NCI-H187 (cell line): ENCODE measurements at regions not wholly inside any gene's neighbourhood (a gene's known extent, or its start where the extent isn't known, plus 50 kb on each side); places are given as distances from the start of the nearest gene placed in this dataset.

Experiments used
- DNase-seq, 2 experiments: peaks; one replicate each; lab custom pipeline; 2025; lab: John Stamatoyannopoulos, UW

DNA sequence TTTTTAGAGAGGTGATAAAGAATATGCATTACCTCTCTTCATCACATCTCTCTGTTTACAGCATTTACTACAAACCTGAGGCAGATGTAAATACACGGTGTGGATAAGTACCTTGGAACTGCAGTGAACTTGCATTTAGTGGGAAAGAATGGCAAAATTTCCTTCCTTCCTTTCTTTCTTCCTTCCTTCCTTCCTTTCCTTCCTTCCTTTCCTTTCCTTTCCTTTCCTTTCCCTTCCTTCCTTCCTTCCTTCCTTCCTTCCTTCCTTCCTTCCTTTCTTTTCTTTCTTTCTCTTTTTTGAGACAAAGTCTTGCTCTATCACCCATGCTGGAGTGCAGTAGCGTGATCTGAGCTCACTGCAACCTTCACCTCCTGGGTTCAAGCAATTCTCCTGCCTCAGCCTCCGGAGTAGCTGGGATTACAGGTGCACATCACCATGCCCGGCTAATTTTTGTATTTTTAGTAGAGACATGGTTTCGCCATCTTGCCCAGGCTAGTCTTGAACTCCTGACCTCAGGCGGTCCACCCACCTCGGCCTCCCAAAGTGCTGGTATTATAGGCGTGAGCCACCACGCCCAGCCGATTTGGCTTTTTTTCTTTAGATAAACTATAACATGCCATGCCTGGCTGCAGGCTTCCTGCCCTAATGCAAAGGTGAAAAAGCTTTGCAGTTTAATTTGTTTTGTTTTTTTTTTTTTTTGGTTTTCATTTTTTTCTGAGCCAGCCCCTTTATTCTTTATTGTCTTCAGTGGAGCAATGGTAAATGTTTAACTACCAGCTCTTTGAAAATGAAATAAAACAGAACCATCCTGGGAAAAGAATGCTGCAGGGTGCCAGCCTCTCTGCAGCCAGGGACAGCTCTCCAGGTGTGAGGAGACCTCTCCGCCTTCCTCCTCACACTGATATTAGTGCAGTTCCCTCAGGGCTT lies 64.2 kb upstream of the NEDD9 start:
- no peak for DNase-seq

DNA sequence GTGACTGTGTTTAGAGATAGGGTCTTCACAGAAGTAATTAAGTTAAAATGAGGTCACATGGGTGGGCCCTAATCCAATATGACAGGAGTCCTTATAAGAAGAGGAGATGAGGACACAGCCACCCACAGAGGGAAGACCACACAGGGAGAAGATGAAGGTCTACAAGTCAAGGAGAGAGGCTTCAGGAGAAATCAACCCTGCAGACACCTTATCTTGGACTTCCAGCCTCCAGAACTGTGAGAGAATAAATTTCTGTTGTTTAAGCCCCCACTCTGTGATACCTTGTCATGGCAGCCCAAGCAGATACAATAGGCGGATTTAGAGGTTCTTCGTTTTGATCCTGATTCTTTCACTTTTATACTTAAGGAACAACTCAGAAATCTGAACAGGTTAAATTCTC lies 63.5 kb upstream of the NEDD9 start:
- DNase-seq: no peak

DNA sequence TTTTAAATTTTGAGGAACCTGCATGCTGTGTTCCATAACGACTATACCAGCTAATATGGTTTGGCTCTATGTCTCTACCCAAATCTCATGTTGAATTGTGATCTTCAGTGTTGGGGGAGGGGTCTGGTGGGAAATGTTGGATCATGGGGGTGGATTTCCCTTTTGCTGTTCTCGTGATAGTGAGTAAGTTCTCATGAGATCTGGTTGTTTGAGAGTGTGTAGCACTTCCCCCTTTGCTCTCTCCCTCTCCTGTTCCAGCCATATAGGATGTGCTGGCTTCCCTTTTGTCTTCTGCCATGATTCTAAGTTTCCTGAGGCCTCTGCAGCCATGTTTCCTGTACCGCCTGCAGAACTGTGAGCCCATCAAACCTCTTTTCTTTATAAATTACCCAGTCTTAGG lies 61.8 kb upstream of the NEDD9 start:
- DNase-seq: no peak

DNA sequence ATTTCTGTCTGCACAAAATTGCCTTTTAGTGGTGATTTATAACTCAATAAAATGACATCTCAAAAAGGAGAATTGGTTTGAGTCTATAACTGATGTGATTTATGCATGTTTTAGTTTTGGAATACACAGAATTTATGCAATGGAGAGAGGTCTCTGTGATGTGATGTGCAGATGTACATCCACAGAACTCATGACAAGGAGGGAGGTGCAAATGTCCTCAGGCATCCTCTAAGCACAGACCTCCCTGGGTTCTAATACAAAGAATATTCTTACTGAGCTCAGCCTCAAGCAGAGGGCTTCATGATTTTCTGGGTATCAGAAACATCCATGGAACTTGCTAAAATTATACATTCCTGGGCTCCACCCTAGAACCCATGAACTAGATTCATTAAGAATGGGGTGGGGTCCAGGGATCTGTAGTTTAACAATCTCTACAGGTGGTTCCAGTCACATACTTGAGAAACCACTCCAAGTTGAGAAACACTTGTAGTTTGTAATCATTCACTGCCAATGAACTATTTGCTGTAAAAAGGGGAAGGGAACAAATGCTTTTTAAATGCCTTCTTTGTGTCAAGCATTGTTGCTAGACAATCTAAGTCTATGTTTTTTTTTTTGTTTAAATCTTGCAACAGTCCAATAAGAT lies 60.2 kb upstream of the NEDD9 start:
- no peak for DNase-seq

DNA sequence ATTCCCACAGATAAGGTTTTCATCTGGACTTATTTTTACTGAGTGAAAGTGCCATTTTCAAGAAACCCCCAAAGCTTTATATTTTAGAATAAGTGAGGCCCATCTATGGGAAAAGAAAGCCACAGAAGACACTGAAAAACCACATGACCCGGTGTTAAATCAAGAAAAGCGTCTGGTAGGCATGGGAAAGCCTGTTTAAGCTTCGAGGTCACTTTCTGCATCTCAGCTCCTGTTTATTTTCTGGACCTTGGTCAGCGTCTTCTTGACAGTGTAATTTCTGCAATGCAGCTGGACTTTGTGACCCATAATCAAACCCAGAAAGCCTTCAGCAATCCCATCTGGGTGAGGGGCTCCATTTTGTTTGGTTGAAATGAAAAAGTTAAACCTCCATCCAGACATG lies 59.6 kb upstream of the NEDD9 start:
- no peak for DNase-seq

DNA sequence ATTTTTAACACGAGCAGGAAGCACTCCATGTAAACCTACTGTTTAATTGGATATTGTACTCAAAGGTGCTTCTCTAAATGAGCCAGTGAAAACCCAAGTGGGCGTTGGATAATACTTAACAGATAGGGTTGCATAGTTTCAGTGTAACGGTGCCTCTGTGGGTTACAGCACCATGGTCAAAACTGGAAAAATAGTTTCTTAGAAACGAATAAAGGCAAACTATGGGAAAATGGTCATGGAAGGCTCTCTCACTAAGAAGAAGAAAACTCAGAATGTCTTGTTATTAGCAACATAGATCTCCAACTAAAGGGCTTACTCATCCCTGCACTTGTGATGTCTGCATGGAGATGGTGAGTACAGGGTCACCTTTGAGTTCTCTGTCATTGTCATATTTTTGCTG lies 59.1 kb upstream of the NEDD9 start:
- DNase-seq: no peak

DNA sequence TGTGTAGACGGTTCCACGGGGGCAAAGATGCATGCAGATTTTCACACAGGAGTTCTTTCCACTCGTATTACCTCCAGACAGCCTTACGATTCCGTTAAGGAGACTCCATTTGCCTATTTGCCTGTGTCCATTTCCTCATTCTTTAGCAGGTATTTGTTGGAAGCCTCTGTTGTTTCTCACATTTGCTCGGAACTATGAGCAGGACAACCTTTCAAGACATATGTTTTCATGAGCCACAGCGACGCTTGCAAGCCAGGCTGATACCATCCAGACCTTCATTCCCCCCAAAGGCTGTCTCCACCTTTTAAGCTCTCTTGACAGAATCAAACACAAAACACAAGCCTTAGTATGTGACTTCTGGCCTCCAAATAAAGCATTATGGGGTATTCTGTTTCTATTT lies 57.6 kb upstream of the NEDD9 start:
- DNase-seq: no peak

DNA sequence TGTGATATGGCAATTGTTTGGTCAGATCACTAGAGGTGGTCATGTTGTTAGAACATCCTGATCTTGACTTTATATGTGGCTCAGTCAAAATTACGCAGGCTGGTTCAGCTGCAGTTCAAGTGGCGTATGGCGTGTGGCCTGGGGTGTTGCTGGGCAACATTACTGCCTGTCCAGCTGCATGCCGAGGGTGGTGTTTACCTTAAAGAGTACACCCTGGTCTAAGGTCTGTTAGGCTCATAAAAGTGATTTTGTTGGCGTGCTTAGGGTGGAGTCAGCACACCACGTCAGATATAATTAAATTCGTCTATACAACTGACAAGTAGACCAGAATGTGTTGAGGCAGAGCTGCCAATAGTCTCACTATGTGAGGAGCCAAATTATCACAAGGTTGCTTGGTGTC lies 55.6 kb upstream of the NEDD9 start:
- DNase-seq: no peak

DNA sequence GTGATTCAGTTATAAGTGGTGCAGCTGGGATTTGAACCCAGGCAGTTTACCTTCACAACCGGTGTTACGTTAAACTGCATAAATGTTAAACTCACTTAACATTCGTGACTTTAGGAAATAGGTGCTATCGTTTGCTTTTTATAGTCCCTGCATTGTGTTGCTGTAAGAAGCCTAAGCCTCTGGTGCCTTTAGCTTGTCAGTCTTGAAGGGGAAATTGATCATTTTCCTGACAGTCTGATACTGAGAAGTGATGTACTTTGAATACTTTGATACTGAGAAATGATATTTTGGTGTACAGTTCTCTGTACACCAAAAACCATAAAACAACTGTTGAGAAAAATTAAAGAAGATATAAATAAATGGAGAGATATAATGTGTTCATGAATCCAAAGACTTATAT lies 52.5 kb upstream of the NEDD9 start:
- no peak for DNase-seq

DNA sequence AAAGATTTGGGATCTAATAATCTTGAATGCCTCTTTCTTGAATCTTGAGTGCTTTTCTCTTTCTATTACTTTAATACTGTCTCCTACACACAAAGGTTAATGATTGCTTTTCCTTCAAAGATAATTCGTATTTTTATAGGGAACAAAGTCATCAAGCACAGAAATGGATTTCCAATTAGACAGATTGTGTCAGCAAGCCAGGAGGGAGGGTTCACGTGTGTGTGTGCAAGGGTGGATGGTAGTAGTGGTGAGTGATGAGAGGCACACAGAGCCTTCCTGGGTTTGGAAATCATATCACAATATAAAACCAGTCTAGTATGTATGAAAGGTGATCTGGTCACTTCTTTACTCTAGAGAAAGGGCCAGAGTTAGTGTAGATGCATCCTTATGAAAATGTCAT lies 51.2 kb upstream of the NEDD9 start:
- DNase-seq: no peak

DNA sequence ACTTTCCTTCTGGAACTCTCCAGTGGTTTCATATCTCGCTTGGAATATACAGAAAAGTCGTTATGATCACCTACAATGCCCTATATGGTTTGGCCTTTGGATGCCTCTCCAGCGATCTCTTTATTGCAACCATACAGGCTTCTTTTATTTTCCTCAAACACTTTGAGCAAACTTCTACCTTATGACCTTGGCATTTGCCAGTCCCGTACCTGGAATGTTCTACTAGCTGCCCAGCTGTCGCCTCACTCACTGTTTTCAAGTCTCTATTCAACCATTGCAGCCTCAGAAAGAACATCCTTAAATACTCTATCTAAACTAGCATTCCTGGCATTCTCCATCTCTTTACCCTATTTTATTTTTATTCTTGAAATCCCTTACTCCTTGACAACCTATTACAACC lies 50.4 kb upstream of the NEDD9 start:
- DNase-seq: no peak
